Femur (tissue), 1 donor: ENCODE measurements at regions not wholly inside any gene's neighbourhood (a gene's known extent, or its start where the extent isn't known, plus 50 kb on each side); places are given as distances from the start of the nearest gene placed in this dataset.

Experiments used
- DNase-seq: peaks from one replicate; pipeline ENCODE4 v3.0.0-alpha.2; 2017

DNA sequence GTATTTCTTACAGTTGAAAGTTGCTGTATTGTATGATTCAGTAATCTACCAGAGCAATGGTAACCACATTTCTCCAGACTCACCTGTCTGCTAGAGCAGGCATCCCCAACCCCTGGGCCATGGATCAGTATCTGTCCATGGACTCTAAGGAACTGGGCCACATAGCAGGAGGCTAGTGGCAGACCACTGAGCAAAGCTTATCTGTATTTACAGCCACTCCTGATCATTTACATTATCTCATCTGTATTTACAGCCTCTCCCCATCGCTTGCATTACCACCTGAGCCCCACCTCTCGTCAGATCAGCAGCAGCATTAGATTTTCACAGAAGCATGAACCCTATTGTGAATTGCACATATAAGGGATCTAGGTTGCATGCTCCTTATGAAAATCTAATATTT, 60.3 kb upstream of the MANEA start:
- no peak for DNase-seq

DNA sequence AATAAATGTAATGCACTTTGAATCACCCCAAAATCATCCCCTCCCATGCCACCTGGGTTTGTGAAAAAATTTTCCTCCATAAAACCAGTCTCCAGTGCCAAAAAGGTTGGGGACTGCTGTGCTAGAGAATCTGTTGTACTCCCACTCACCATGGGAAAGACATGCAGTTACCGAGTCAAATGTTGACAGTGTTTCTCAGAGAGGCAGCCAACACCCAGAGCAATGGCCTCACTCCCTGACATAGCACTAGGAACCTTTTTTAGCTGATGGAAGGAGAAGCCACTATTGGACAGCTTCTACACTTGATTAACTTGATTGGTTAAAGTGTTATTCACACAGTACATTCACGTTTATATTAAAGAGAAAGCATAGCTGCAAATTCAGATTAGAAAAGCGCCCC, 59.8 kb upstream of the MANEA start:
- no peak for DNase-seq

DNA sequence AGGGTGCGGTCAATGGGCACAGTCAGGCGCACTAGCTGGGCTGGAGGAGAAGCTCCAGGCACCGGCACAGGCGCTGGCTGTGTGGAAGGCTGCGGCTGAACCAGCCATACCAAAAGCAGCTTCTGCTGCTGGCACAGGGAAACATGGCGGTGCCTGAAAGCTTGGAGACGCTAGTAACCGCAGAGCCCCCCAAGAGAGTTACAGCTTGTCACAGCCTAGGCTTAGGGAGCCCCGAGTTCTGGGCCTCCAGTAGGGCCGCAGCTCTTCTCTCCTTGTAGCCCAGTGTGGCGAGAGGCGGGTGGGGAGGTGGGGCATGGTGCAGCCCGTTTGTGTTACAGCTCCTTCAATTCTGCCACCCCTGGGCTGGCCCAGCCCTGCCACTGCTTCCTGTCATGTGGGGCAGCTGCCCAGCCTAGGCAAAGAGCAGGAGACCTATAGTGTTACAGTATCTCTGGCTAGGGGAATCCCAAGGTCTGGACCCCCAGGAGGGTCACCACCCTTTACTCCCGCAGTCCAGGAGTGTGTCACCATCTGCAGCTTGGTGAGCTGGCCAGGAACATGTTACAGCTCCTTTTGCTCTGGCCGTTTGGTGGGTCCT, 58.6 kb upstream of the MANEA start:
- DNase-seq: no peak

DNA sequence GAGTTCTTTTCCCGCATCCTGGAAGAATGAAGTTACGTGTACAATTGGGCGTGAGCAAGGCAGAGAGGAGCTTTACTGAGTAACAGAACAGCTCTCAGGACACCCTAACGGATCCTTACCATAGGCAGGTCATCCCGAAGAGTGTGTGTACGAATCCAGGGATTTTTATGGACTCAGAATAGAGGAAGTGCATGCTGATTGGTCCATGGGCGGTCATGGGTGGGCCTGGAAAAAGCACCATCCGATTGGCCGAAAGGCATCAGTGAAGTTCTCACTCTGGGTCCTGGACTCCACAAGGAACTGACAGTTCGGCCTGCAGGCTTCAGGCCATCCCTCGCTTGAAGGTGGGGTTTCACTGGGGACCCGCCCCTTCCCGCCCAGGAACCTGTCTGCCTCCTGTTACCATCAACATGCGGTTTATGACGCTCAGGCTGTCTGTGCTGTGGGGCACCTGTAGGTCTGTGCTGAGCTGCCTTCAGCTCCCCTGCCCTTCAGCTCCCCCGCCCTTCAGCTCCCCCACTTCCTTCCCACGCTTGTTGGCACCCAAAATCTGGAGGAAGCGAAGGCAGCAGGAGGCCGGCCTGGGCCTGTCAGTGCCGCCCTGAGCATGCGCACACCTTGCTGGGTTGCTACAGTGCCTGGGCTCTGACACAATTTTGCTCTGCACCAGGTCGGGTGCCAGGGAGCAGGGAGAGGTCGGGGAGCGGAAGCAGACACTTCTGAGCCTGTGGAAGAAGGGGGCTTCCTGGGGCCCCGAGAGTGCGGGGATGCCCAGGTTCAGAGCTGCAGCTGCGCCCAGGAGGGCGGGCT, 57.9 kb upstream of the MANEA start:
- no peak for DNase-seq

DNA sequence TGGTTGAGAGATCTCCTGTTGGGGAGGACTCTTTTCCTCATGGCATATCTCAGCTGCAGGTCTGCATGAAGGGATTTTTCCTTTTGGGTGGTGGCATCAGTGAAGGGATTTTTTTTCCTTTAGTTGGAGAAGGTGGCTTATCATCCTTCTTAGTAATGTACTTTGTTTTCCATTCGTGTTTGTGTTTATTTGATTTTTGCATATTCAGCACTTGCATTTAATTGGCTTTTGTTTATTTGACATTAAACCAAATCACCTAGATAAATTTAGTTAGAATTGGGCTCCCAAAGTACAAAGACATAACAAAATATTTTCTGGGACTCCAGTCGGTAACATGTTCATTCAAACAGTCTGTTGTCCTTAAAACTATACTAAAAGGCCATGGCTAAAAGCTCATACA, 56.2 kb upstream of the MANEA start:
- no peak for DNase-seq
